Sigmoid colon (tissue), 6 donors: ENCODE measurements at regions not wholly inside any gene's neighbourhood (a gene's known extent, or its start where the extent isn't known, plus 50 kb on each side); places are given as distances from the start of the nearest gene placed in this dataset.

Source experiments
- DNase-seq: peaks from one replicate; pipeline ENCODE4 v3.0.0-alpha.2; 2019
- H3K27ac ChIP-seq, 4 donors: fragments of 200-600 bp; sonication (generic); one replicate each; pipeline ENCODE4 v1.5.1; 2016 to 2019; ENCODE audit warnings: mild to moderate bottlenecking in 1 of 4
- H3K27me3 ChIP-seq, 3 donors: fragments of 200-600 bp; sonication (generic); one replicate each; pipeline ENCODE4 v1.5.1; 2019; ENCODE audit warnings: mild to moderate bottlenecking in 1 of 3
- H3K36me3 ChIP-seq, 4 donors: fragments of 200-600 bp; sonication (generic); one replicate each; pipeline ENCODE4 v1.5.1; 2016 to 2019
- H3K4me1 ChIP-seq, 4 donors: fragments of 200-600 bp; sonication (generic); one replicate each; pipeline ENCODE4 v1.5.1; 2017 to 2019
- H3K4me3 ChIP-seq, 4 donors: fragments of 200-600 bp; sonication (generic); one replicate each; pipeline ENCODE4 v1.5.1; 2017 to 2019; ENCODE audit warnings: mild to moderate bottlenecking in 2 of 4, moderate library complexity in 1 of 4
- H3K9me3 ChIP-seq, 4 donors: fragments of 200-600 bp in 3 of 4; sonication (generic) in 3 of 4; one replicate each; pipeline versions ENCODE4 v1.5.1 to v1.6.1; 2013 to 2019
- CTCF ChIP-seq, 4 experiments: fragments of 450-650 bp in 3 of 4; fragments of 200-600 bp in 1 of 4; IDR thresholded peaks; one replicate each; pipeline ENCODE4 v1.5.1; 2016 to 2019; ENCODE audit warnings: antibody characterized with exemption in 4 of 4, mild to moderate bottlenecking in 3 of 4, moderate library complexity in 2 of 4
- EP300 ChIP-seq, 4 donors: sonication (generic); formaldehyde crosslinking; IDR thresholded peaks; one replicate each; pipeline ENCODE4 v1.6.1; 2017; ENCODE audit warnings: antibody characterized with exemption in 4 of 4
- POLR2A ChIP-seq, 2 donors: fragments of 450-650 bp; IDR thresholded peaks; one replicate each; pipeline ENCODE4 v1.6.1; 2016; ENCODE audit warnings: antibody characterized with exemption in 2 of 2, mild to moderate bottlenecking in 2 of 2, moderate library complexity in 2 of 2
- POLR2AphosphoS5 ChIP-seq, 4 donors: sonication (generic); formaldehyde crosslinking; IDR thresholded peaks; one replicate each; pipeline ENCODE4 v1.6.1; 2017; ENCODE audit warnings: antibody characterized with exemption in 4 of 4
- WGBS, 2 donors: extraction: QIAGEN DNeasy Blood & Tissue Kit; methylation state at CpG; one replicate each; pipeline ENCODE4 v1.1.7; 2013; 5-methylcytosine and 5-hydroxymethylcytosine counted together
- intact Hi-C: fragments of 100-400 bp; cut with DNase I; formaldehyde crosslinking; loops from one replicate; pipeline ENCODE4 v1.15.1; 2023
- donor health status: healthy with polysubstance abuse.
- donor health status: healthy.

DNA sequence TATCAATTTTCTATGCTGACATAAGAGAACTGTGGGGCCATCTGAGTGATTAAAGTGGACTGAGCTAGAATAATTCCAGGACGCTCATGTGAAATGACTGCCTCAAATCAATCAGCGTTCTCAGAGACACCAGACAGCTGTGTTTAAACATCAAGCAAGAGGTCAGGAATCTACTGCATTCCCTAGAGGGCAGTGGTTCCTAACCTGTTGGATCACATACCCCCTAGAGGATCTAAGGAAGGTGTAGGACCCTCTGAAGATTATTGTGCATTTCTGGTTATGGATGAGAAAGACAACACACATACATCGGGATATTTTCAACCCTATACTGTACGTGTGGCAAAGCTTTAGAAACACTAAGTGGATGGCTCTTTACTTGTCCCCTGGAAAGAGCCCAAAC lies 51.8 kb upstream of the FREM2 start:
- H3K36me3 ChIP-seq: no peaks in the 10 kb centered on the region
- no peaks in the 10 kb centered on the region for H3K9me3 ChIP-seq
- intact Hi-C loops: no loop called here
- H3K27ac ChIP-seq: no peak overlapping the region
- no peak overlapping the region for H3K4me3 ChIP-seq
- no peak for TF ChIP-seq EP300 (IDR thresholded peaks at IDR 0.05)
- no peak for TF ChIP-seq POLR2AphosphoS5 (IDR thresholded peaks at IDR 0.05)
- TF ChIP-seq CTCF (IDR thresholded peaks at IDR 0.05): no peak
- no peak for TF ChIP-seq POLR2A (IDR thresholded peaks at IDR 0.05)
- no peaks in the 10 kb centered on the region for H3K27me3 ChIP-seq
- H3K4me1 ChIP-seq: peaks cover 0 to 7% (median 0%) of the 10 kb centered on the region in 4 donors
- WGBS, 2 donors: 86 to 87% methylated on average over 4 of the region's 4 CpGs
- no peak for DNase-seq

- no peaks in the 10 kb centered on the region for H3K27me3 ChIP-seq
- intact Hi-C loops: no loop called here
- no peaks in the 10 kb centered on the region for H3K4me1 ChIP-seq
- no peaks in the 10 kb centered on the region for H3K36me3 ChIP-seq
- no peak overlapping the region for H3K4me3 ChIP-seq
- no peak for DNase-seq
- TF ChIP-seq POLR2AphosphoS5 (IDR thresholded peaks at IDR 0.05) (no peak), CTCF (IDR thresholded peaks at IDR 0.05) (no peak), POLR2A (IDR thresholded peaks at IDR 0.05) (no peak), EP300 (IDR thresholded peaks at IDR 0.05) (no peak)
- no peaks in the 10 kb centered on the region for H3K9me3 ChIP-seq
- H3K27ac ChIP-seq: no peak overlapping the region
- 35 to 55% methylated on average over 3 of the region's 3 CpGs for WGBS, 2 donors
Observed at GRCh38 chr13:38636073-38636472, 50.8 kb upstream of the FREM2 start.

- Histone ChIP-seq H3K4me1 (no peaks in the 10 kb centered on the region), H3K4me3 (no peak overlapping the region), H3K36me3 (no peaks in the 10 kb centered on the region), H3K27me3 (no peaks in the 10 kb centered on the region), H3K27ac (no peak overlapping the region), H3K9me3 (no peaks in the 10 kb centered on the region)
- DNase-seq: no peak
- 15 to 41% methylated on average over 2 of the region's 2 CpGs for WGBS, 2 donors
- TF ChIP-seq CTCF (IDR thresholded peaks at IDR 0.05): no peak
- TF ChIP-seq POLR2AphosphoS5 (IDR thresholded peaks at IDR 0.05): no peak
- TF ChIP-seq POLR2A (IDR thresholded peaks at IDR 0.05): no peak
- TF ChIP-seq EP300 (IDR thresholded peaks at IDR 0.05): no peak
- intact Hi-C loops: no loop called here
Observed at GRCh38 chr13:38636761-38637160, 50.1 kb upstream of the FREM2 start.
